HFF-Myc (cell line): ENCODE measurements at regions not wholly inside any gene's neighbourhood (a gene's known extent, or its start where the extent isn't known, plus 50 kb on each side); places are given as distances from the start of the nearest gene placed in this dataset.
"Not testable (repeated sequence)": the region's sequence is repeated elsewhere in the genome, so short reads cannot be mapped to it uniquely, and the experiment has no call there.

ENCODE experiments used
- DNase-seq: peaks from one replicate; pipeline ENCODE4 v3.0.0-alpha.2; 2011; ENCODE audit warnings: low read depth; ENCODE audit errors: extremely low read depth
- H3K4me3 ChIP-seq: replicated peaks from 2 replicates; pipeline ENCODE4 v1.5.1; 2011; ENCODE audit warnings: low read depth, mild to moderate bottlenecking, control low read depth, low read length
- CTCF ChIP-seq: IDR thresholded peaks from 2 replicates; pipeline ENCODE4 v1.5.1; 2012; ENCODE audit warnings: mild to moderate bottlenecking, low read depth, low read length, control low read depth; ENCODE audit errors: missing control alignments

GRCh38 chr1:96144636-96145035 is 576.9 kb upstream of the PTBP2 start:
- DNase-seq: no peak
- H3K4me3 ChIP-seq: no peak overlapping the region
- no peak for TF ChIP-seq CTCF

- DNase-seq: no peak
- no peak for TF ChIP-seq CTCF
- H3K4me3 ChIP-seq: no peak overlapping the region
Observed at GRCh38 chr1:96145492-96145891, 576.1 kb upstream of the PTBP2 start.

- not testable (repeated sequence) for H3K4me3 ChIP-seq, DNase-seq
Observed at GRCh38 chr1:96152957-96153356, 568.6 kb upstream of the PTBP2 start.

- DNase-seq: no peak
- no peak for TF ChIP-seq CTCF
- no peak overlapping the region for H3K4me3 ChIP-seq
Observed at GRCh38 chr1:96157101-96157500, 564.5 kb upstream of the PTBP2 start.

- no peak for TF ChIP-seq CTCF
- H3K4me3 ChIP-seq: no peak overlapping the region
- no peak for DNase-seq
Observed at GRCh38 chr1:96159379-96159778, 562.2 kb upstream of the PTBP2 start.

GRCh38 chr1:96164053-96164452 is 557.5 kb upstream of the PTBP2 start:
- no peak for DNase-seq
- no peak overlapping the region for H3K4me3 ChIP-seq
- TF ChIP-seq CTCF: no peak

GRCh38 chr1:96178053-96178452 is 543.5 kb upstream of the PTBP2 start:
- DNase-seq: no peak
- H3K4me3 ChIP-seq: no peak overlapping the region
- TF ChIP-seq CTCF: no peak
